Tibial artery (tissue), 4 donors: ENCODE measurements at regions not wholly inside any gene's neighbourhood (a gene's known extent, or its start where the extent isn't known, plus 50 kb on each side); places are given as distances from the start of the nearest gene placed in this dataset.

Experiments
- DNase-seq, 2 donors: peaks; one replicate each; pipeline ENCODE4 v3.0.0-alpha.2; 2019
- H3K27ac ChIP-seq, 2 donors: fragments of 200-600 bp; sonication (generic) in 1 of 2; 1 replicate in 1 of 2; 2 replicates in 1 of 2; pipeline ENCODE4 v1.5.1; 2018 to 2019; ENCODE audit warnings: mild to moderate bottlenecking in 1 of 2
- H3K27me3 ChIP-seq, 2 donors: fragments of 200-600 bp; sonication (generic) in 1 of 2; one replicate each; pipeline versions ENCODE4 v1.5.1 to v1.6.0; 2016 to 2019
- H3K36me3 ChIP-seq, 3 donors: fragments of 200-600 bp; sonication (generic) in 2 of 3; one replicate each; pipeline ENCODE4 v1.5.1; 2016 to 2019; ENCODE audit warnings: mild to moderate bottlenecking in 2 of 3
- H3K4me1 ChIP-seq, 4 donors: fragments of 200-600 bp; sonication (generic) in 2 of 4; 1 replicate in 3 of 4; 2 replicates in 1 of 4; pipeline ENCODE4 v1.5.1; 2016 to 2019
- H3K4me3 ChIP-seq, 2 donors: fragments of 200-600 bp; sonication (generic) in 1 of 2; 1 replicate in 1 of 2; 2 replicates in 1 of 2; pipeline ENCODE4 v1.5.1; 2018 to 2019; ENCODE audit warnings: mild to moderate bottlenecking in 2 of 2
- H3K9me3 ChIP-seq, 3 donors: fragments of 200-600 bp; sonication (generic) in 1 of 3; one replicate each; pipeline ENCODE4 v1.5.1; 2016 to 2019
- CTCF ChIP-seq, 2 experiments: fragments of 200-600 bp in 1 of 2; fragments of 450-650 bp in 1 of 2; IDR thresholded peaks; one replicate each; pipeline ENCODE4 v1.5.1; 2017 to 2019; ENCODE audit warnings: antibody characterized with exemption in 2 of 2, mild to moderate bottlenecking in 1 of 2, moderate library complexity in 1 of 2
- intact Hi-C: fragments of 100-400 bp; cut with DNase I; formaldehyde crosslinking; loops from one replicate; pipeline ENCODE4 v1.15.0; 2023; ENCODE audit warnings: low total_unique reads

- no peaks in the 10 kb centered on the region for H3K9me3 ChIP-seq
- no peak overlapping the region for H3K4me3 ChIP-seq
- no peaks in the 10 kb centered on the region for H3K27me3 ChIP-seq
- no peak for TF ChIP-seq CTCF (IDR thresholded peaks at IDR 0.05)
- H3K27ac ChIP-seq: no peak overlapping the region
- H3K36me3 ChIP-seq: no peaks in the 10 kb centered on the region
- intact Hi-C loops: no loop called here
- DNase-seq: no peak
- peaks cover 0 to 15% (median 0%) of the 10 kb centered on the region in 4 donors for H3K4me1 ChIP-seq
Measured at GRCh38 chr13:76519685-76520084, 366.5 kb downstream of the KCTD12 start.

DNA sequence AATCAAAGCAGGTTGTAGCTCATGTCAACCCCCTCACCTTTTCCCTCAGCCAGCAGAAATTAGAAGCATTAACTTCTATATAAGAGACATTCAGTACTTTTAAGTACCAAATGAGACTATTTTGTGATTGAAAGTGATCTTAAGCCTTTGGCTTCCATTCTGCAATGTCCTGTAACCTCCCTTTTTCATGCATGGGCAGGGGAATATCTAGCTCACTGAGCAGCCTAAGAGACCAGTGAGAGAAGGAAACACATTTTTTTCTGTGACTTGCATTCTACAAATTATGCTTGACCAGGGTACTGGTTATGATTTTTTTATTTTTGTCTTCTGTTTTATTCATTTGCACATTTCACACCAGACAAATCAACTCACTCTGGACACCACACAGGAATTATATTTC lies 369.6 kb downstream of the KCTD12 start:
- H3K36me3 ChIP-seq: no peaks in the 10 kb centered on the region
- intact Hi-C loops: no loop called here

GRCh38 chr13:76516013-76516412 lies 370.2 kb downstream of the KCTD12 start:
- Histone ChIP-seq H3K4me1 (peaks cover 0 to 15% (median 0%) of the 10 kb centered on the region in 4 donors), H3K9me3 (no peaks in the 10 kb centered on the region), H3K4me3 (no peak overlapping the region), H3K27ac (no peak overlapping the region), H3K27me3 (no peaks in the 10 kb centered on the region), H3K36me3 (no peaks in the 10 kb centered on the region)
- no peak for DNase-seq
- TF ChIP-seq CTCF (IDR thresholded peaks at IDR 0.05): no peak
- intact Hi-C loops: no loop called here

More for the DNA sequence above, 369.6 kb downstream of the KCTD12 start:
- Histone ChIP-seq H3K27ac (no peak overlapping the region), H3K27me3 (no peaks in the 10 kb centered on the region), H3K4me3 (no peak overlapping the region), H3K4me1 (peaks cover 0 to 15% (median 0%) of the 10 kb centered on the region in 4 donors), H3K9me3 (no peaks in the 10 kb centered on the region)
- no peak for DNase-seq
- TF ChIP-seq CTCF (IDR thresholded peaks at IDR 0.05): no peak

DNA sequence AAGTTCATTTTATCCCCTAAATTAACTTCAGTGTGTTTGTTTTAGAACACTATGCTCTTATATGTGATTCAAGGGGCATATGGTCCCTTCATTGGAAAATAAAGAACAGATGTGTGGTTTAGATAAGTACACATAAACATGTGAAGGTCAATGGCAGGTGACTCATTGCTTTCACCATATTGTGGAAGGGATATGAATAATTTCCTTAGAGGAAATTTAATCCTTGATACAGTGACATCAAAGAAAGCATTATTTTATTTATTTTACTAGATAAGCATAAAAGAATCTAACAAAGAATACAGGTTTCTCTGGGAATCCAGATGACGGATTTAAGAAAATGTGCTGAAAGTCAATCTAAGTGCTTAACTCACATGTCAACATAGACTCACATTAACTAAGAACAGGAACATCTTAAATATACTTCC lies 373.5 kb downstream of the KCTD12 start:
- intact Hi-C loops: no loop called here
- Histone ChIP-seq H3K4me3 (no peak overlapping the region), H3K36me3 (no peaks in the 10 kb centered on the region), H3K9me3 (no peaks in the 10 kb centered on the region), H3K4me1 (peaks cover 0 to 14% (median 0%) of the 10 kb centered on the region in 4 donors), H3K27me3 (no peaks in the 10 kb centered on the region), H3K27ac (no peak overlapping the region)
- no peak for DNase-seq
- TF ChIP-seq CTCF (IDR thresholded peaks at IDR 0.05): no peak

- no peak for DNase-seq
- no peaks in the 10 kb centered on the region for H3K36me3 ChIP-seq
Measured at GRCh38 chr13:76505437-76505836, 380.8 kb downstream of the KCTD12 start.

More at GRCh38 chr13:76505437-76505836, 380.8 kb downstream of the KCTD12 start:
- Histone ChIP-seq H3K27ac (no peak overlapping the region), H3K4me1 (no peaks in the 10 kb centered on the region), H3K4me3 (no peak overlapping the region), H3K9me3 (no peaks in the 10 kb centered on the region), H3K27me3 (no peaks in the 10 kb centered on the region)
- no peak for TF ChIP-seq CTCF (IDR thresholded peaks at IDR 0.05)
- intact Hi-C loops: no loop called here
